GM12878 (cell line): ENCODE measurements at regions not wholly inside any gene's neighbourhood (a gene's known extent, or its start where the extent isn't known, plus 50 kb on each side); places are given as distances from the start of the nearest gene placed in this dataset.

Experiments
- ATAC-seq: fragments of 200-7000 bp; cut with Tn5 transposase; 3 replicates; pipeline ENCODE4 v1.9.1; 2020; ENCODE audit warnings: mild to moderate bottlenecking, moderate library complexity
- BruUV-seq: library from RNA; stranded (reverse); fragments of 400-500 nt; replicated peaks from 2 replicates; lab custom pipeline; 2021; lab: Mats Ljungman, UMichigan
- CTCF ChIA-PET: fragments of 300-600 bp; sonication (Branson Sonifier 250); formaldehyde crosslinking; extraction: SDS; loops from one replicate; lab custom pipeline; 2021; ENCODE audit warnings: inconsistent platforms; lab: Yijun Ruan, JAX
- POLR2A ChIA-PET: fragments of 350-600 bp; formaldehyde crosslinking; extraction: SDS; loops from one replicate; lab custom pipeline; 2021; ENCODE audit warnings: inconsistent platforms; lab: Charles Lee
- RAD21 ChIA-PET: fragments of 300-600 bp; sonication (Branson Sonifier 250); formaldehyde crosslinking; loops from one replicate; lab custom pipeline; 2023; ENCODE audit warnings: antibody characterized with exemption; ENCODE audit not compliant: unreplicated experiment; lab: Charles Lee
- SMC1A ChIA-PET: fragments of 300-600 bp; sonication (Branson Sonifier 250); formaldehyde crosslinking; loops from one replicate; lab custom pipeline; 2023; ENCODE audit not compliant: unreplicated experiment, uncharacterized antibody; lab: Charles Lee
- DNase-seq: peaks from one replicate; pipeline ENCODE4 v3.0.0-alpha.2; 2011; ENCODE audit warnings: low read depth, low spot score
- FAIRE-seq: peaks from 3 replicates; lab custom pipeline; 2011; peaks lifted over from hg19 to GRCh38; lab: Jason Lieb, UNC
- H2AFZ ChIP-seq: 2 replicates; pipeline ENCODE4 v1.6.0; 2011; ENCODE audit warnings: low read depth, low read length, control low read depth; ENCODE audit not compliant: control insufficient read depth
- H3K27ac ChIP-seq: 2 replicates; pipeline ENCODE4 v1.5.1; 2011; ENCODE audit warnings: control low read depth; ENCODE audit not compliant: control insufficient read depth, insufficient read depth
- H3K27me3 ChIP-seq, 2 experiments: replicated peaks in 1 of 2; 2 replicates each; pipeline versions ENCODE4 v1.6.0 to v1.6.1; 2011; ENCODE audit warnings: low read length in 1 of 2; ENCODE audit not compliant: control insufficient read depth in 2 of 2, insufficient read depth in 2 of 2
- H3K36me3 ChIP-seq, 2 experiments: 2 replicates each; pipeline ENCODE4 v1.5.1; 2011; ENCODE audit warnings: low read length in 1 of 2; ENCODE audit not compliant: control insufficient read depth in 2 of 2, insufficient read depth in 2 of 2
- H3K4me1 ChIP-seq: 2 replicates; pipeline ENCODE4 v1.6.1; 2011; ENCODE audit warnings: mild to moderate bottlenecking, low read length, moderate library complexity, mixed read lengths; ENCODE audit not compliant: control insufficient read depth, insufficient read depth
- H3K4me2 ChIP-seq: 2 replicates; pipeline ENCODE4 v1.6.0; 2011; ENCODE audit warnings: control low read depth; ENCODE audit not compliant: control insufficient read depth, insufficient read depth
- H3K4me3 ChIP-seq: fragments of 200-600 bp; sonication (generic); 2 replicates; pipeline ENCODE4 v1.5.1; 2016
- H3K79me2 ChIP-seq: 2 replicates; pipeline ENCODE4 v1.6.0; 2011; ENCODE audit warnings: low read length; ENCODE audit not compliant: control insufficient read depth, insufficient read depth
- H3K9ac ChIP-seq: 2 replicates; pipeline ENCODE4 v1.8.0; 2011; ENCODE audit warnings: low read length, control low read depth, mixed read lengths; ENCODE audit not compliant: control insufficient read depth, insufficient read depth
- H3K9me3 ChIP-seq: replicated peaks from 3 replicates; pipeline ENCODE4 v1.5.1; 2011; ENCODE audit warnings: mild to moderate bottlenecking, low read length; ENCODE audit not compliant: control insufficient read depth, insufficient read depth
- H4K20me1 ChIP-seq: 2 replicates; pipeline ENCODE4 v1.6.0; 2011; ENCODE audit not compliant: control insufficient read depth, insufficient read depth
- BMI1 ChIP-seq: fragments of 450-650 bp; IDR thresholded peaks from 2 replicates; pipeline ENCODE4 v1.6.1; 2016; ENCODE audit warnings: mild to moderate bottlenecking, moderate library complexity, borderline replicate concordance
- ESRRA ChIP-seq: IDR thresholded peaks from 2 replicates; pipeline ENCODE4 v1.6.1; 2012; ENCODE audit warnings: mild to moderate bottlenecking, low read length, improper control_type of control experiment
- EZH2 ChIP-seq: IDR thresholded peaks from 2 replicates; pipeline ENCODE4 v1.6.1; 2012; ENCODE audit warnings: low read depth, mild to moderate bottlenecking, control low read depth, inconsistent platforms, low read length, borderline replicate concordance; ENCODE audit not compliant: control insufficient read depth
- NR2C1 ChIP-seq: fragments of 450-650 bp; IDR thresholded peaks from 2 replicates; pipeline ENCODE4 v1.6.1; 2017; ENCODE audit warnings: antibody characterized with exemption, mild to moderate bottlenecking, moderate library complexity
- NR2C2 ChIP-seq: IDR thresholded peaks from 2 replicates; pipeline ENCODE4 v1.6.1; 2011; ENCODE audit warnings: borderline replicate concordance, low read depth; ENCODE audit not compliant: control insufficient read depth, insufficient read length
- PML ChIP-seq: IDR thresholded peaks from 2 replicates; pipeline ENCODE4 v1.6.1; 2012; ENCODE audit warnings: low read length, inconsistent platforms
- STAT1 ChIP-seq: fragments of 450-650 bp; conservative IDR thresholded peaks from 2 replicates; pipeline ENCODE4 v1.6.1; 2014; ENCODE audit warnings: antibody characterized with exemption, mild to moderate bottlenecking
- SUPT20H ChIP-seq: IDR thresholded peaks from 2 replicates; pipeline ENCODE4 v1.6.1; 2011; ENCODE audit warnings: low read depth, mild to moderate bottlenecking, low read length, moderate library complexity, borderline replicate concordance; ENCODE audit not compliant: control insufficient read depth
- TCF7 ChIP-seq: IDR thresholded peaks from 2 replicates; pipeline ENCODE4 v1.6.1; 2014; ENCODE audit warnings: antibody characterized with exemption, borderline replicate concordance
- ZNF207 ChIP-seq: fragments of 450-650 bp; IDR thresholded peaks from 2 replicates; pipeline ENCODE4 v1.6.1; 2014; ENCODE audit warnings: antibody characterized with exemption, mild to moderate bottlenecking, borderline replicate concordance
- ZNF274 ChIP-seq: IDR thresholded peaks from one replicate; pipeline ENCODE4 v1.8.0; 2011; ENCODE audit not compliant: insufficient read length, insufficient read depth
- ZZZ3 ChIP-seq: IDR thresholded peaks from 2 replicates; pipeline ENCODE4 v1.6.1; 2011; ENCODE audit warnings: low read depth; ENCODE audit not compliant: control insufficient read depth, insufficient read length
- WGBS: methylation state at CpG from one replicate; pipeline ENCODE4 v1.1.6; 2016; ENCODE audit warnings: low lambda C conversion rate; ENCODE audit not compliant: insufficient replicate concordance, insufficient coverage; ENCODE audit errors: missing lambda C conversion rate; 5-methylcytosine and 5-hydroxymethylcytosine counted together
- in situ Hi-C: fragments of 300-500 bp; cut with MboI; formaldehyde crosslinking; loops from 9 replicates; pipeline ENCODE4 v1.14.3; 2018; ENCODE audit warnings: mixed read lengths
- intact Hi-C: fragments of 100-400 bp; cut with micrococcal nuclease; formaldehyde crosslinking; loops from one replicate; pipeline ENCODE4 v1.14.2; 2022; ENCODE audit not compliant: unreplicated experiment
- TF ChIP-seq, protein P1 (sequence below): IDR thresholded peaks from 2 replicates; pipeline ENCODE4 v1.6.1; 2012; ENCODE audit warnings: low read depth, low read length, improper control_type of control experiment
- TF ChIP-seq, protein P2 (sequence below): fragments of 450-650 bp; IDR thresholded peaks from 2 replicates; pipeline ENCODE4 v1.6.1; 2017; ENCODE audit warnings: mild to moderate bottlenecking, low read depth, inconsistent platforms; ENCODE audit not compliant: poor library complexity, severe bottlenecking

DNA sequence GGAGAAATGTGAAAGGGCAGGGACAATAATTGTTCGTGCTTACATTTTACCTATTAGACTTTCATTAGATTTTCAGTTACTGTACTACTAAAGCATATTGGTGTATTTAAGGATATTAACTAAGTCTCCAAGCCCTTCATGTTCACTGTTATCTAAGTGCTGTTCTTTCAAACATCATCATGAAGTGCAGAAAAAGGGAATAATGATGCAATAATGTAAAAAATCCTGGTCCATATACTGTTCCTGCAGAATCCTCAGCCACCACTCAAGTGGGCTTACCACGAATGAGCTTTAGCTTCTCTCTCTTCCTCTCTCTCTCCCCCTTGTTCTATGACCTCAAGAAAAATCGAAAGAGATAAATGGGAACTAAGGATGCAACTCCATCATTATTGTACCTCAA is 600.7 kb downstream of the UTRN start (continued):
- TF ChIP-seq, protein P1, sequence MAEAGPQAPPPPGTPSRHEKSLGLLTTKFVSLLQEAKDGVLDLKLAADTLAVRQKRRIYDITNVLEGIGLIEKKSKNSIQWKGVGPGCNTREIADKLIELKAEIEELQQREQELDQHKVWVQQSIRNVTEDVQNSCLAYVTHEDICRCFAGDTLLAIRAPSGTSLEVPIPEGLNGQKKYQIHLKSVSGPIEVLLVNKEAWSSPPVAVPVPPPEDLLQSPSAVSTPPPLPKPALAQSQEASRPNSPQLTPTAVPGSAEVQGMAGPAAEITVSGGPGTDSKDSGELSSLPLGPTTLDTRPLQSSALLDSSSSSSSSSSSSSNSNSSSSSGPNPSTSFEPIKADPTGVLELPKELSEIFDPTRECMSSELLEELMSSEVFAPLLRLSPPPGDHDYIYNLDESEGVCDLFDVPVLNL: no peak
- TF ChIP-seq, protein P2, sequence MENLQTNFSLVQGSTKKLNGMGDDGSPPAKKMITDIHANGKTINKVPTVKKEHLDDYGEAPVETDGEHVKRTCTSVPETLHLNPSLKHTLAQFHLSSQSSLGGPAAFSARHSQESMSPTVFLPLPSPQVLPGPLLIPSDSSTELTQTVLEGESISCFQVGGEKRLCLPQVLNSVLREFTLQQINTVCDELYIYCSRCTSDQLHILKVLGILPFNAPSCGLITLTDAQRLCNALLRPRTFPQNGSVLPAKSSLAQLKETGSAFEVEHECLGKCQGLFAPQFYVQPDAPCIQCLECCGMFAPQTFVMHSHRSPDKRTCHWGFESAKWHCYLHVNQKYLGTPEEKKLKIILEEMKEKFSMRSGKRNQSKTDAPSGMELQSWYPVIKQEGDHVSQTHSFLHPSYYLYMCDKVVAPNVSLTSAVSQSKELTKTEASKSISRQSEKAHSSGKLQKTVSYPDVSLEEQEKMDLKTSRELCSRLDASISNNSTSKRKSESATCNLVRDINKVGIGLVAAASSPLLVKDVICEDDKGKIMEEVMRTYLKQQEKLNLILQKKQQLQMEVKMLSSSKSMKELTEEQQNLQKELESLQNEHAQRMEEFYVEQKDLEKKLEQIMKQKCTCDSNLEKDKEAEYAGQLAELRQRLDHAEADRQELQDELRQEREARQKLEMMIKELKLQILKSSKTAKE: no peak
- TF ChIP-seq ESRRA: no peak

DNA sequence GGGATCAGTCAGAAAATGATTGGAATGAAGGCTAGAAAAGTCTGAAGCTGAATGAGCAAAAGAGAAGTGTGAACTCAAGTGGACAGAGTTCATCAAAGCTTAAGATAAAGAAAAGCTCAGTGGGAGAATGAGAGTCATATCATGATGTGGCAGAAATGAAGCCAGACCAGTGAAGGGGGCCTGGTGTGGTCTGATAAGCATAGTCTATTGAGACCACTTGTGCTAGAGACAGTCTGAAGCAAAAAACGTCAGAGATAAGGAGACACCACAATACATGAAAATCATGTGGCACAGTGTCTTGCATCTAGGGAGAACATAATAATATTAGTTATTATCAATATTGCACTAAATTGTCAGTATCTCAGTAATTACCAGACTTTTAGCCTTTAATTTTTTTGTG is 601.5 kb downstream of the UTRN start:
- ATAC-seq: no peak

More for the DNA sequence above, 601.5 kb downstream of the UTRN start:
- Histone ChIP-seq H3K4me3 (no peak overlapping the region), H3K27me3 (no peaks in the 10 kb centered on the region), H3K9me3 (no peaks in the 10 kb centered on the region), H3K4me2 (no peak overlapping the region), H2AFZ (no peak overlapping the region), H3K9ac (no peak overlapping the region), H3K79me2 (no peaks in the 10 kb centered on the region), H3K27ac (no peak overlapping the region), H3K4me1 (no peaks in the 10 kb centered on the region), H3K36me3 (no peaks in the 10 kb centered on the region), H4K20me1 (no peaks in the 10 kb centered on the region)
- BruUV-seq: no TSS peak
- DNase-seq (no peak), FAIRE-seq (no peak)
- intact Hi-C loops (no loop called here), in situ Hi-C loops (no loop called here)
- RAD21 ChIA-PET: no interaction called here
- CTCF ChIA-PET: no interaction called here
- SMC1A ChIA-PET: no interaction called here
- WGBS: 0% methylated on average over 1 of the region's 1 CpG
- TF ChIP-seq NR2C1 (no peak), SUPT20H (no peak), STAT1 (no peak), PML (no peak), EZH2 (no peak), ZZZ3 (no peak), BMI1 (no peak), ZNF274 (no peak), ZNF207 (no peak), TCF7 (no peak), NR2C2 (no peak)
- POLR2A ChIA-PET: no interaction called here
